HUES48 (cell line): ENCODE measurements at regions not wholly inside any gene's neighbourhood (a gene's known extent, or its start where the extent isn't known, plus 50 kb on each side); places are given as distances from the start of the nearest gene placed in this dataset.

ENCODE experiments used
- H3K27ac ChIP-seq: one replicate; pipeline ENCODE4 v1.7.0; 2013; ENCODE audit warnings: low read depth, low read length, inconsistent platforms
- H3K27me3 ChIP-seq: 2 replicates; pipeline ENCODE4 v1.6.1; 2013; ENCODE audit warnings: mild to moderate bottlenecking, low read length; ENCODE audit not compliant: control insufficient read depth, insufficient read depth
- H3K36me3 ChIP-seq: 2 replicates; pipeline ENCODE4 v1.6.1; 2013; ENCODE audit warnings: low read length; ENCODE audit not compliant: control insufficient read depth, insufficient read depth
- H3K4me1 ChIP-seq: 2 replicates; pipeline ENCODE4 v1.6.1; 2013; ENCODE audit warnings: mild to moderate bottlenecking, low read length; ENCODE audit not compliant: control insufficient read depth, insufficient read depth
- H3K4me3 ChIP-seq: 2 replicates; pipeline ENCODE4 v1.5.1; 2013; ENCODE audit warnings: mild to moderate bottlenecking, low read depth, low read length
- H3K9ac ChIP-seq: 2 replicates; pipeline ENCODE4 v1.6.1; 2013; ENCODE audit warnings: mild to moderate bottlenecking, low read depth, low read length, moderate library complexity
- H3K9me3 ChIP-seq: 2 replicates; pipeline ENCODE4 v1.6.1; 2013; ENCODE audit warnings: low read length; ENCODE audit not compliant: control insufficient read depth, insufficient read depth

DNA sequence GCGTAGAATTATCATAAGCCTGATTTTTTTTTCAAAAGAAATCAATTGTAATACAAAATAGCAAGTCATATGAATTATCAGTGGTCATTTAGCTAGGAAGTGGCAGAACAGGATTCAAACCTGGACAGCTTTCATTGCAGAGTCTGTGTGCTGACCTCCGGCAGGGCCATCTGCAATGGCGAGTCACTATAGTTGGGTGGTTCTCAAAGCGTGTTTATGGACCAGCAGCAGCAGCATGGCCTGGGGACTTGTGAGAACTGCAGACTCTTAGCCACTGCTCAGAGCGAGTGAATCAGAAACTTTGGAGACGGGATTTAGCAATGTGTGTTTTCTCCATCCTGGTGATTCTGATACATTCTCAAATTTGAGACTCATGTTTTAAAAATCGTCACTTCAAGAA is 202.3 kb upstream of the SUCLG2 start:
- H3K9ac ChIP-seq: no peak overlapping the region
- no peaks in the 10 kb centered on the region for H3K9me3 ChIP-seq
- H3K27ac ChIP-seq: no peak overlapping the region
- no peaks in the 10 kb centered on the region for H3K36me3 ChIP-seq
- H3K27me3 ChIP-seq: no peaks in the 10 kb centered on the region
- H3K4me3 ChIP-seq: no peak overlapping the region
- no peaks in the 10 kb centered on the region for H3K4me1 ChIP-seq

- H3K36me3 ChIP-seq: no peaks in the 10 kb centered on the region
- H3K27me3 ChIP-seq: no peaks in the 10 kb centered on the region
- no peak overlapping the region for H3K9ac ChIP-seq
- H3K4me1 ChIP-seq: no peaks in the 10 kb centered on the region
- no peak overlapping the region for H3K4me3 ChIP-seq
- no peak overlapping the region for H3K27ac ChIP-seq
- no peaks in the 10 kb centered on the region for H3K9me3 ChIP-seq
Observed at GRCh38 chr3:67854663-67855062, 200.3 kb upstream of the SUCLG2 start.

DNA sequence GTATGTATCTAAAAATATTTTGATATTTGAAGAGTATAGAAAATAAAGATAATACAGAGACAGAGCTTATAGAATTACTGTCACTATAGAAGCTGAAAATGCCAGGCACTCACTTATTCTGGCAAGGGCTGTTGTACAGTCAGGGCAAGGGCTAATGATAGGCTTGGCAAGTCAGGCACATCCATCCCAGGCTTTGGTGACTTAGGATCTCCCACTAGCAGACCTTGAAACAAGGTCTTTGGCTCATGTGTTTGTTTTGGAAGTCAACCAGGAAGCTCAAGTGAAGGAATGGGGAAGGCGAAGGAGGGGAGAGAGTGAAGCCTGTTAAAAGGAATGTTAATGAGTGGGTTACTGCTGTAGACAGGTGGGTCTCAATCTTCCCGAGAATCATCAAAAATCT is 199.1 kb upstream of the SUCLG2 start:
- no peaks in the 10 kb centered on the region for H3K9me3 ChIP-seq
- no peak overlapping the region for H3K9ac ChIP-seq
- H3K4me3 ChIP-seq: no peak overlapping the region
- no peaks in the 10 kb centered on the region for H3K36me3 ChIP-seq
- H3K27ac ChIP-seq: no peak overlapping the region
- H3K27me3 ChIP-seq: no peaks in the 10 kb centered on the region
- no peaks in the 10 kb centered on the region for H3K4me1 ChIP-seq

GRCh38 chr3:67848299-67848698 is 193.9 kb upstream of the SUCLG2 start:
- no peaks in the 10 kb centered on the region for H3K4me1 ChIP-seq
- H3K27me3 ChIP-seq: no peaks in the 10 kb centered on the region

DNA sequence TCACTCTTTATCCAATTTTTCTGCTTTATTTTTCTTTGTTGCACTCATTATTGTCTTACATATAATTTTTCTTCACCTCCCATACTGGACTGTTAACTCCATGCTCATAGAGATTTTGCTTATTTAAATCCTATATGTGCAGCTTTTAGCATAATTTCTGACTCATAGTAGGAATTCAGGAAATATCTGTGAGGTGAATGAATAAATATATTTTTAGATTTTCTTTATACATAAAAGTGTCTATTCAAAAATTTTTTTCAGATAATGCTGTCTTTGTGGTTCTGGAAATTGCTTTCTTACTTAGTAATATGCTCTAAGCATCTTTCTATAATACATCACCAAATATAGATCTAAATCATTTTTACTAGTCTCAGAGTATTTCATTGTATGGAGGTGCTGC is 191.8 kb upstream of the SUCLG2 start:
- Histone ChIP-seq H3K9ac (no peak overlapping the region), H3K36me3 (no peaks in the 10 kb centered on the region), H3K9me3 (no peaks in the 10 kb centered on the region), H3K4me3 (no peak overlapping the region), H3K27ac (no peak overlapping the region), H3K27me3 (no peaks in the 10 kb centered on the region), H3K4me1 (no peaks in the 10 kb centered on the region)

More at GRCh38 chr3:67848299-67848698, 193.9 kb upstream of the SUCLG2 start:
- Histone ChIP-seq H3K9ac (no peak overlapping the region), H3K4me3 (no peak overlapping the region), H3K9me3 (no peaks in the 10 kb centered on the region), H3K36me3 (no peaks in the 10 kb centered on the region), H3K27ac (no peak overlapping the region)

DNA sequence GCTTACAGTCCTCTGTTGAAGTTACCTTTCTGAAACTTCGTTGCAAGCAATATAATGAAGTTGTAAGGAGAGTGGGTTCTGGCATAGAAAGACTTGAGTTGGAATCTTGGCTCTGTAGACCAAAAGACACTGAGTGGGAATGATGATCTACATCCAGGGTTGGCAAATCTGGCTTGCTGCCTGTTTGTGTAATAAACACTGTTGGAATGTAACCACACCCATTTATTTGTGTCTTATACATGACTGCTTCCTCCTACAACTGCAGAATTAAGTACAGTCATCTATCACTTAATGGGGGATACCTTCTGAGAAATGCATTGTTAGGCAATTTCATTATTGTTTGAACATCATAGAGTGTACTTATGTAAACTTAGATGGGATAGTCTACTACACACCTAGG is 178.4 kb upstream of the SUCLG2 start:
- H3K9me3 ChIP-seq: no peaks in the 10 kb centered on the region; the same call in 1 of the 2 replicates
- H3K4me3 ChIP-seq: no peak overlapping the region
- no peak overlapping the region for H3K9ac ChIP-seq
- no peaks in the 10 kb centered on the region for H3K4me1 ChIP-seq
- H3K27ac ChIP-seq: no peak overlapping the region
- H3K27me3 ChIP-seq: no peaks in the 10 kb centered on the region
- no peaks in the 10 kb centered on the region for H3K36me3 ChIP-seq

DNA sequence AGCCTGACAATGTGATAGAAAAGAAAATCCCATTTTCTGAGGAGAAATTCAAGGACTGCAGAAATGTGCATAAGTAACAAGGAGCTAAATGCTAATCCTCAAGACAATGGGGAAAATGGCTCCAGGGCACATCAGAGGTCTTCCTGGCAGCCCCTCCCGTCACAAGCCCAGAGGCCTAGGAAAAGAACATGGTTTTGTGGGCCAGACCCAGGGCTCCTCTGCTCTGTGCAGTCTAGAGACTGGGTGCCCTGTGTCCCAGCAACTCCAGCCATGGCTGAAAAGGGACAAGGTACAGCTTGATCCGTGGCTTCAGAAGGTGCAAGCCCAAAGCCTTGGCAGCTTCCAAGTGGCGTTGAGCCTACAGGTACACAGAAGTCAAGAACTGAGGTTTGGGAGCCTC is 176.8 kb upstream of the SUCLG2 start:
- no peaks in the 10 kb centered on the region; the same call in 1 of the 2 replicates for H3K9me3 ChIP-seq
- H3K27me3 ChIP-seq: no peaks in the 10 kb centered on the region
- no peaks in the 10 kb centered on the region for H3K36me3 ChIP-seq
- no peak overlapping the region for H3K27ac ChIP-seq
- H3K4me3 ChIP-seq: no peak overlapping the region
- H3K4me1 ChIP-seq: no peaks in the 10 kb centered on the region
- no peak overlapping the region for H3K9ac ChIP-seq

DNA sequence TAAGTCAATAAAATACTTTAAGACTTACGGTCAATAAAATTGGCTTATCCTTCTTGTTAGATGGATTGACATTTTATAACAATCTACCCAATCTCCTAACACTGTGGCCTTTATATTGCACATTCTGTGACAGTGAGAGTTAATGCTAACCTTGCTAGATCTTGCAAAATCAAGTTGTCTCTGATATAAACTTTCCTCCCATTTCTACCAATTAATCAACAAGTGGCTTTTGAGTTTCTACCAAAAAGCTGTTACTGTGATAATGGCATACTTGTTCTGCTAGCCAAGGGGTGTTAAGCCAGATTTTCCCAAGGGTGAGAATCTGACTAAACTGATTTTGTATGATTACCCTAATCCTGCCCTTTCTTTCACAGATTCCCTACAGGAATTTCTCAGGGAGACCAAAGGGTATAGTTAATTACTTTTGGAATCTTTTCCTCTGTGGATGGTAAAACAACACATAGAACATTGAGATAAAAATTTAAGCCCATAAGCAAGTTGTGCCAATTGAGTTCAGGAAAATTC is 174.1 kb upstream of the SUCLG2 start:
- Histone ChIP-seq H3K9ac (no peak overlapping the region), H3K36me3 (no peaks in the 10 kb centered on the region), H3K4me1 (no peaks in the 10 kb centered on the region), H3K27me3 (no peaks in the 10 kb centered on the region), H3K9me3 (no peaks in the 10 kb centered on the region), H3K27ac (no peak overlapping the region), H3K4me3 (no peak overlapping the region)

DNA sequence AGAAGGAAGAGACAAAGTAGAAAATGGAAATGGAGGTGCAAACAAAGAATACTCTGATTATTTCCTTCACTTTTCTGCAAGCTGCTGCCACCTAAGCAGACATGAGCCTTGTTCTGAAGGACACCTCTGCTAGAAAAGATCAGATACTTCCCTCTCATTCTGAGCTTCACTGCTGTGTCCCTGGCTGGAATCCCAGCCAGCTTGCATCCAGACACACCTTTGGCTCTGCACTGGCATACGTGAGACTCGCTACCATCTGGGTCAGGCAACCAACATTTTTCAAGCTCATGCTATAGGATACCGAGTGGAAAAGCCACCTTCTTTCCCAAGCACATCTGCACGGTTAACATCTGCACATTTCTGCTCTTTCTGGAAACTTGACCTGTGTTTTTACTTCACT is 166.7 kb upstream of the SUCLG2 start:
- Histone ChIP-seq H3K27me3 (no peaks in the 10 kb centered on the region), H3K9ac (no peak overlapping the region), H3K4me3 (no peak overlapping the region), H3K27ac (no peak overlapping the region), H3K9me3 (no peaks in the 10 kb centered on the region), H3K36me3 (no peaks in the 10 kb centered on the region), H3K4me1 (no peaks in the 10 kb centered on the region)

DNA sequence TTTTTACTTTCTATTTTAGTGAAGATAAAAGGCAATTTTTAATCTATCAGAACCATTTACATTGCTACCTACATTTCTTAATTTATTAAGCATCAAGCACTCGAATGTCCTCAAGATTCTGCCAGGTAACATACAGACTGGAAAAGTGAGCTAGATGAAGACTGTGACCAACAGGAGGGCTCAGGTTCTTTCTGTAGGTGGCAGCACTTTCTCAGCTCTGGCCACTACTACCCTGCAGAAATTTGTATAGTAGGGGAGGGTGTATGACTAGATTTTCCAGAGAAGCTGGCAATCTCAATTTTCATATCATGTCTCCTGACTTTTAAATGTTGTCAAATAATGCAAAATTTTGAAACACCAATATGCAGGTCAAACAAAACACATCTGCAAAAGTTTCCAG is 165.0 kb upstream of the SUCLG2 start:
- Histone ChIP-seq H3K27me3 (no peaks in the 10 kb centered on the region), H3K27ac (no peak overlapping the region), H3K9me3 (no peaks in the 10 kb centered on the region), H3K4me3 (no peak overlapping the region), H3K9ac (no peak overlapping the region), H3K4me1 (no peaks in the 10 kb centered on the region), H3K36me3 (no peaks in the 10 kb centered on the region)

- Histone ChIP-seq H3K4me1 (peaks cover 7% of the 10 kb centered on the region; the same call in 1 of the 2 replicates), H3K27me3 (no peaks in the 10 kb centered on the region), H3K9ac (no peak overlapping the region), H3K9me3 (no peaks in the 10 kb centered on the region), H3K27ac (no peak overlapping the region), H3K4me3 (no peak overlapping the region), H3K36me3 (no peaks in the 10 kb centered on the region)
Observed at GRCh38 chr3:67809370-67809935, 155.0 kb upstream of the SUCLG2 start.
